Astrocyte of the spinal cord (primary cell): ENCODE measurements at regions not wholly inside any gene's neighbourhood (a gene's known extent, or its start where the extent isn't known, plus 50 kb on each side); places are given as distances from the start of the nearest gene placed in this dataset.

Source experiments
- DNase-seq: peaks from one replicate; pipeline ENCODE4 v3.0.0; 2011; ENCODE audit warnings: low read depth, low spot score
- H3K4me3 ChIP-seq: 2 replicates; pipeline ENCODE4 v1.5.1; 2011; ENCODE audit warnings: low read depth, mild to moderate bottlenecking, low read length, moderate library complexity
- CTCF ChIP-seq: IDR thresholded peaks from 2 replicates; pipeline ENCODE4 v1.5.1; 2012; ENCODE audit warnings: low read depth, mild to moderate bottlenecking, low read length, inconsistent platforms
- in situ Hi-C: cut with HindIII; loops from 2 replicates; pipeline ENCODE4 v1.10.0; 2017; ENCODE audit warnings: low sequenced_read_pairs

DNA sequence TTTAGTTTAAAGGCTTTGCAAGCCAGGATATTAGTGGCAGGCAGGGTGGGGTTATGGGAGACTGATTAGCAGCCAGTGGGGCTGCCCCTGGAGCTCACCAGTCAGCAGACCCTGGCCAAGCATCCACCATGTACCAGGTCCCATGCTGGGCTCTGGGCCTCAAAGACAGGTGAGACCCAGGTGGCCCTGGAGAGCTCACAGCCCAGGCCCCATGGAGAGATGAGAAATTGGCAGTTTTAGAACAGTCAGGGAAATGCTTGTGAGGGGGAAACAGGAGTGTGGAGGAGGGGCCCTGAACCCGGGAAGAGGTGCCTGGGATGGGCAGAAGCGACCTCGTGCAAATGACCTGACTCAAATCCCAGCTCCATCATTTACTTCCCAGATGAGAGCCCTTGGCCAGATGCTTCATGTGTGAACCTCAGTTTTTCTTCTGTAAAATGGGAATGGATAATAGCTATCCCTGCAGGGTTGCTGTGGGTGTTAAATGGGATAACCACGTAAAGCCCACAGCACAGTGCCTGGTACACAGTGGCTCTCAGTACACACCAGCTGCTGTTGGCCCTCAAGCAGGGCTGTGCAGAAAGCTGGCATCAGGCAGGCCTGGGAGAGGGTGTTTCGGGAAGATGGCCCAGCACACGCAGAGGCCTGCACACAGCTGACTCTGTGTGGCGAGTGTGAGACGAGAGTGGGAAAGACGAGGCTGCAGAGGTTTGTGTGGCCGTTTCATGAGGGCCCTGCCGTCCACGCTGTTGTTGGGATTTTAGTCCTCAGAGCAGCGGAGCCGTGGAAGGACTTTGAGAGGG, 518.5 kb downstream of the PTPRU start:
- no peak overlapping the region for H3K4me3 ChIP-seq
- in situ Hi-C loops, result no loop called here
- no peak for DNase-seq
- TF ChIP-seq CTCF, result no peak

- no peak for DNase-seq
- in situ Hi-C loops, result no loop called here
- no peak for TF ChIP-seq CTCF
- no peak overlapping the region for H3K4me3 ChIP-seq
Measured at GRCh38 chr1:29753771-29754572, 517.6 kb downstream of the PTPRU start.

GRCh38 chr1:29753244-29753643, 516.9 kb downstream of the PTPRU start:
- in situ Hi-C loops, result no loop called here
- TF ChIP-seq CTCF, result no peak
- DNase-seq, result no peak
- H3K4me3 ChIP-seq, result no peak overlapping the region

GRCh38 chr1:29752141-29752540, 515.8 kb downstream of the PTPRU start:
- TF ChIP-seq CTCF, result no peak
- no peak for DNase-seq
- H3K4me3 ChIP-seq, result no peak overlapping the region
- in situ Hi-C loops, result no loop called here

DNA sequence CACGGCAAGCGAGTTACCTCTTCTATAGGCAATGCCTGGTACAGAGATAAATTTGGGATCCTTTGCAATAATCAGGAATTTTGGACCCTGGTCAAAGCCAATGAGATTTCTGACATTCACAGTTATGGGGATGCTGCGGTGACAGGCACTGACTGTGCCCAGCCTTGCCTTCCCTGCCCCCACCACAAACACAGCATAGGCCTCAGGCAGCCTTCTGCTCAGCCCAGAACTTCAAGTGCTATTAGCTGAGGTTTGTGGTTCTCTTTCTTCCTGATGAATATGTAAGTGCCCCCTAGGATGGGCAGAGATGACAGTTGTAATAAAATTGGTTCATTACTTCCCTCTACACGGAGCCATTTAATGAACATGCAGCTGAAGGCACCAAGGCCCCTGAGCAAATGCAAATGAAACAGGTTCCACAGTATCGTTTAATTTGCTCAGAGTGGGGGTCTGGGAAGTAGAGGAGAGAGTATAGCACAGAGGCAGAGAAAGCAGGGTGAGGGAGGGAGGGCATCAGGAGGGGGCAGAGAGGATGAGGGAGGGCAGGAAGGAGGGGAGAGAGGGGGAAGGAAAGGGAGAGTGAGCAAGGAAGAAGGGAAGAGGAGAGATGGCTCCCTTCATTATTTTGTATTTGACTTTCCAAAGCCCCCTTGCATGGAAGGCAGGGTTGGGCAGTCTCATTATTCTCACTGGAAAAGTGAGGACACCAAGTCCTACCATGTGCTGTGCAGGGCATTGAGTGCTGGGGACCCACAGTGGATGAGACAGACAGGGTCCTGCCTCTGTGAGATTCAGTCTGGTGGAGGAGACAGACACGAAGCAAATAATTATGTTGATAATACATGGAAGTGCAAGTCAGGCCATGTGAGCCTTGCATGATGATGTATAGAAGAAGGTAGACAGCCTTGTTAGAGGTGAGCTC, 513.0 kb downstream of the PTPRU start:
- TF ChIP-seq CTCF, result no peak
- in situ Hi-C loops, result no loop called here
- no peak for DNase-seq

GRCh38 chr1:29747196-29747595, 510.9 kb downstream of the PTPRU start:
- in situ Hi-C loops, result no loop called here
- no peak for TF ChIP-seq CTCF
- DNase-seq, result no peak
- H3K4me3 ChIP-seq, result no peak overlapping the region

More for the DNA sequence above, 513.0 kb downstream of the PTPRU start:
- no peak overlapping the region for H3K4me3 ChIP-seq
